ENCODE measurements at regions not wholly inside any gene's neighbourhood (a gene's known extent, or its start where the extent isn't known, plus 50 kb on each side); places are given as distances from the start of the nearest gene placed in this dataset.
A peak's percentile ranks its signal among the peaks of the same experiment; 100 is the strongest.

DNA sequence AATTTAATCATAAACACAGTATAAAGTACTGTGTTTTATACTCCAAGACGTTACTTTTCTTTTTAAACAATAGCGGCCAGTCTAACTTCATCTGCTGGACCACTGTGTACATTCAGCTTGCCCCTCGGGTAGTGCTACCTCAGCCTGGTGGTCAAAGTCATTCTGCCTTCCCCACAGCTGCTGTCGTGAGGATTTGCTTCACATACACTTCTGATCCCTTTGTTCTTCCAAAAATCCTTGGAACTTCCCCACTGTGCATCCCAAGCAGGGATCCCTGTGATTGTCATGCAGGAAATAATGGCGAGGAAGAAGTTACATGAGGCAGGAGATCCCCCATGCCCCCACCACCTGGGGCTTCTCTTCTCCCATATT is 234.9 kb upstream of the STARD13 start:
- DNase-seq: no peak

GRCh38 chr13:33524086-33524485 is 238.5 kb upstream of the STARD13 start:
- no peak for DNase-seq

- DNase-seq: no peak
Measured at GRCh38 chr13:33525763-33526162, 240.2 kb upstream of the STARD13 start.

DNA sequence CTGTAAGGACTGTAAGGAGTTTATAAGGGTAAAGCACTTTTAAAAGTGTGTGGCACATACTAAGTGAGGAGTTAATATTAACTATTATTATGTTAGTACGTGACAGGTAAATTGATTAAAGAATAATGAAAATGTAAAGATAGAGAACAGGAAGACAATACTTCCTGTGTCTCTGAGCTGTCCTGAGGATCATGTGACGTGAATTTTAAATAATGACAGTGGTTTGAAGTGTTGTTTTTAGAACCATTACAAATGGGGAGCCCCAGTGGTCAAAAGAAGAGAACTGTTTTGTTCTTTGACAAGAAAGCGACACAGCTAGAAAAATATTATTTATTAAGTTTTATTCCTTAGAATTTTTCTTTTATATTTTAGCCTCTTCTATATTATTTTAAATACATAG is 241.2 kb upstream of the STARD13 start:
- DNase-seq: no peak

- DNase-seq: no peak
Measured at GRCh38 chr13:33528896-33529295, 243.3 kb upstream of the STARD13 start.

- no peak for DNase-seq
Measured at GRCh38 chr13:33531484-33531883, 245.9 kb upstream of the STARD13 start.

DNA sequence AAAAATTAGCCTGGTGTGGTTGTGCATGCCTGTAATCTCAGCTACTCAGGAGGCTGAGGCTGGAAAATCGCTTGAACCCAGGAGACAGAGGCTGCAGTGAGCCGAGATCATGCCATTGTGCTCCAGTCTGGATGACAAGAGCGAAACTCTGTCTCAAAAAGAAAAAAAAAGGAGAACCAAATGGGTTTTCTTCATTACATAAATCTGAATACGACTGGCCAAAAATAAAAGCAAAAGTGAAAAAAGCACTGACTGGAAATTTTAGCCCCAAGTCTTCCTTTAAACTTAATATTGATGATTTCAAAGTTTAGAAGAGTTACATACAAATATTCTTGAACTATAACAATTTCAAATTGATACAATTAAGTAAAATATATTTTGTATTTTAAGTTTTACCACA is 249.5 kb upstream of the STARD13 start:
- DNase-seq: no peak

DNA sequence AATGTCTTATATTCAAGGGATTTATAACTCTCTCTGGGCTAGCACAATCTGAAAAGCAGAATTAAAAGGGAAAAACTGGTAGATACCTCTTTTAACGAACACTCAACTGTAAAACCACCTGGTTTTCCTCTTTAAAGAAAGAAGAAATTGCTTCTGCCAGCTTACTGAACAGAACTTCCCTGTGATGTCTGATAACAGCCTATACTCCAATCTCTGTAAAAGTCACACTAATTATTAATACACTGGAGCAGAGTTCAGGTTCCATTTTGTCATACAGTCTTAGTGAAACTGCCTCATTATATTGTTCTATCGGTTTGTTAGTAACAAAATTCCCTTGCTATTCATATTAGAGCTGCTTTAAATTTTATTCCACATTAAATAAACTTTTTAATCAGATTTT is 251.0 kb upstream of the STARD13 start:
- DNase-seq: no peak

- no peak for DNase-seq
Measured at GRCh38 chr13:33537026-33537425, 251.5 kb upstream of the STARD13 start.

DNA sequence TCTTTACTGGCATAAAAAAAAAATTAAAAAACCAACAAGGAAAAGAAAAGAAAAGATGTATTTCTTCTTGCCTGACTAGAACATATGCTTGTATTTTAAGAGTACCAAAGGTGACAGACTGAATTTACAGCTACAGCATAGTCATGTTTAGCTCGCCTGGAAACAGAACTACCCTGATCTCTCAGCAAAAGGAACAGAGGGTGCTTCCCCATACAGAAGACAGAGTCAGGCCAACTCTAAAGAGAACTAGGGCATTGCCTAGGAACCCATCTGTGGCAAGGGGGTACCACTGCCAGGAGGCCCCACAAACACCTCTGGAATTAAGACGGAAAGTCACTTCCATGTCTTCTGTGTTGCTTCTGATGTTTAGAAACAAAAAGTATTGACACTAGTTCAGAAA is 252.1 kb upstream of the STARD13 start:
- no peak for DNase-seq

DNA sequence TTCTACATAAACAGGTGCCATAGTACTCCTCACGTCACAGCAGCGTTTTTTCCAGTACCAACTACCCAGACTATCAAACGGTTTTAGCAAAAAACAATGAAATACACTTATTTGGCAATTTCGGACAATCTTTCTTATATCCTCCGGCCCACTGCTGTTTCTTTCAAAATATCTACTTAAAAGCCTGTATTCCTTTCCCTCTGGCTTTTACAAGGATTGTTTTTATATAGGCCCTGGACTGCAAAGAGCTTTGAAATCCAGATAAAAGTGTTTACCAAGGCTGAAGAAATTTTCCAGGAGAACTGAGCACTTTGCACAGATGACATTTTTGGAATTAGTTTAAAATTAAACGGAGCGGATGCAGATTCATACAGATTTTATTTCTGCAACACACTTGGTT is 255.9 kb upstream of the STARD13 start:
- DNase-seq: no peak

- no peak for DNase-seq
Measured at GRCh38 chr13:33541962-33542308, 256.4 kb upstream of the STARD13 start.

DNA sequence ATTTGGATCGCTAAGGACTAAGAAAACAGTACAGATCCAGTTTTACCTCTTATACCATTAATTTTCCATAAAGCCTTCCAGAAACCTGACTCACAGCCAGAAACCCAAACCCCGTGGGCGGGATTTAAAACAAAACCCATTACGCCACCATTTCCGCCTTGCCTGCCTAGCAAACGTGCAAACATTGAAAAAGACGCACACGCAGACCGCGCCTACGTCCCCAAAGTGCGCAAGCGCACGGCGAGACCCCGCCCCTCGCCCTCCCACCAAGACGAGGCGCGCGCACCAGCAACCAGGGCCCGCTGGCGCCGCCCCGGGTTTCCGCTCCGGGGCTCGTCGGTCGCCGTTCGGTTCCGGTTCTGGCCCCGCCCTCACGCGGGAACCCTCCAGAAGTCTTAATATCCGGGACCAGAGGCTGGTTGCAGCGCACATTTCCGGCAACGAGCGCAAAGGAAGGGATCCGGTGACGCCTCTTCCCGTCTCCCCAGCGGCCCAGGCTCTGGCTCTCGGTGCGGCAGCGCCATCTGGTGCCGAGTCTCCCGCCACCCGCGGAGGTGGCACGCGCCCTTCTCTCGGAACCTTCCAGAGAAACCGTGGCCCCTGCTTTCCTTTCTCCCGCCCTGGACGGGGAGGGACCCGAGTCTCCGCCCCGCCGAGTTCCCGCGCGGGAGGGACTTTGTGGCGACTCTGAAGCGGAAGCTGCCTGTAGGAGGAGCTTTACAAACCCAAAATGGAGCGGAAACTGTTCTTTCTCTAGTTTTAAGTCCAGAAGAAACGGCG is 256.9 kb upstream of the STARD13 start:
- peak; percentile 92 for DNase-seq

DNA sequence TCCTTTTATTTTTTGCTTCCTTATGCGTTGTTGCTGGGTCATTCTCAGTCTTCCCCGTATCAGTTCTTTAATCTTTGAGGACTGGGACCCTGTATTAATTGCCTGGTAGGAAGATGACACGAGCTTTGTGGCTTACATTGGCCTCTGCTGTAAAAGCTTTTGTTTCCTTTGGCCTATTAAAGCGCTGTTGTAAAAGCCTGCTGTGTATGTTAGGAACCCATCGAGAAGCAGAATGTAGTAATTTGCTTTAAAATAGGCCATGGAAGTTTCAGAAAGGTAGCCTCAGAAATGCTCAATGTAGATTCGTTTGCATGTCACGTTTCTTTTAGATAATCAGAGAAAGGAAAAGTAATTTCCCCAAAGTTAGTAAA is 257.5 kb upstream of the STARD13 start:
- DNase-seq: no peak

GRCh38 chr13:33543631-33544265 is 258.2 kb upstream of the STARD13 start:
- no peak for DNase-seq

- DNase-seq: no peak
Measured at GRCh38 chr13:33544308-33544707, 258.8 kb upstream of the STARD13 start.

- no peak for DNase-seq
Measured at GRCh38 chr13:33545492-33545891, 259.9 kb upstream of the STARD13 start.

- DNase-seq: no peak
Measured at GRCh38 chr13:33547035-33547434, 261.5 kb upstream of the STARD13 start.

DNA sequence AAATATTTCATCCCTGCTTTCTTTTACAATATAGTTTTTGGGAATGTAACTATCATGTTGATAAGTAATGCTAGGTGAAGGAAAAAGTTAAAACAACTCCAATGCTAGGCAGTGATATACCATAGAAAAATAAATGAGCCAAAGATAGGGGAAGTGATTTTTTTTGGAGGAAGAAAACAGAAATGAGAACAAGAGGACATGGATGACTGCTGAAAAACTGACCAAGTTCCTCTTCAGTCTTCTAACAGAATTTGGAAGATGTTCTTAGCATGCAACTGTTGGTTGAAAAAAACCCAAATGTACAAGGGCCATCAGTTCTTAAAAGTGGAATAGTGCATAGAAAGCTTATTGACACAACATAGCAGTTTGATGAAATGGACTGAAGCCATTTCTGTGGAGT is 262.5 kb upstream of the STARD13 start:
- no peak for DNase-seq

- no peak for DNase-seq
Measured at GRCh38 chr13:33550276-33550675, 264.7 kb upstream of the STARD13 start.

DNA sequence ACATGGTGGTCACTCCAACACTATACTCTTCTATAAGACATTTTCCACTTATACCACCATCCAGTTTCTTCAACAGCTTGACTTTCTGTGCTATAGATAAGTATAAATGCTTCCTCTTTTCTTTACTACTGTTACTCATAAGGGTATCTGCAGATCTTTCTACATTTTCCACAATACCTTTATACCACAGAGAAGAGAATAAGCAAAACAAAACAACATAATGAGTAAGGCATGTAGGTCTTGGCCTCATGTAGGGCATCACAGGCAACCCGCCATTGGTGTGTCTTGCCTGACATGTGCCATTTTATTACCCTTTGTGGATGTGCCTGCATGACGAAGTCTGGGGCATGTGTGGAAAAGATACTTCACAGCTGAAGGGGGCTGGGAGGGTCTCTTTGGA is 265.3 kb upstream of the STARD13 start:
- DNase-seq: no peak

GRCh38 chr13:33554919-33555791 is 262.8 kb upstream of the RFC3 start:
- no peak for DNase-seq

- no peak for DNase-seq
Measured at GRCh38 chr13:33556828-33557227, 261.1 kb upstream of the RFC3 start.

- DNase-seq: no peak
Measured at GRCh38 chr13:33560726-33561125, 257.2 kb upstream of the RFC3 start.

Measured in SIG-M5 (cell line).